Keratinocyte (primary cell): ENCODE measurements at regions not wholly inside any gene's neighbourhood (a gene's known extent, or its start where the extent isn't known, plus 50 kb on each side); places are given as distances from the start of the nearest gene placed in this dataset.

Experiments
- DNase-seq: peaks from one replicate; pipeline ENCODE4 v3.0.0-alpha.2; 2011; ENCODE audit warnings: low read depth, missing footprints, low spot score
- FAIRE-seq: peaks from 2 replicates; lab custom pipeline; 2011; peaks lifted over from hg19 to GRCh38; lab: Jason Lieb, UNC
- H2AFZ ChIP-seq: 2 replicates; pipeline ENCODE4 v1.6.0; 2012; ENCODE audit warnings: low read length, control low read depth, inconsistent platforms; ENCODE audit not compliant: control insufficient read depth
- H3K27ac ChIP-seq: 2 replicates; pipeline ENCODE4 v1.5.1; 2011; ENCODE audit warnings: low read length; ENCODE audit not compliant: control insufficient read depth, insufficient read depth
- H3K27me3 ChIP-seq: 3 replicates; pipeline ENCODE4 v1.6.0; 2011; ENCODE audit warnings: low read length; ENCODE audit not compliant: control insufficient read depth, insufficient read depth; ENCODE audit errors: extremely low read depth
- H3K36me3 ChIP-seq, 2 experiments: 2 replicates in 1 of 2; 3 replicates in 1 of 2; pipeline ENCODE4 v1.5.1; 2011; ENCODE audit warnings: low read length in 2 of 2, mild to moderate bottlenecking in 1 of 2; ENCODE audit not compliant: control insufficient read depth in 2 of 2, insufficient read depth in 2 of 2; ENCODE audit errors: extremely low read depth in 1 of 2
- H3K4me1 ChIP-seq: 3 replicates; pipeline ENCODE4 v1.5.1; 2011; ENCODE audit warnings: low read length; ENCODE audit not compliant: control insufficient read depth, insufficient read depth; ENCODE audit errors: extremely low read depth
- H3K4me2 ChIP-seq: 3 replicates; pipeline ENCODE4 v1.6.0; 2011; ENCODE audit warnings: low read depth, low read length; ENCODE audit not compliant: control insufficient read depth, insufficient read depth; ENCODE audit errors: extremely low read depth
- H3K4me3 ChIP-seq, 3 experiments: fragments of 200-600 bp in 1 of 3; sonication (generic) in 1 of 3; 2 replicates in 2 of 3; 3 replicates in 1 of 3; pipeline ENCODE4 v1.5.1; 2011 to 2016; ENCODE audit warnings: low read length in 3 of 3, mild to moderate bottlenecking in 3 of 3, control low read depth in 2 of 3, inconsistent platforms in 1 of 3, low read depth in 1 of 3, mixed read lengths in 1 of 3, mixed run types in 1 of 3, moderate library complexity in 1 of 3; ENCODE audit not compliant: control insufficient read depth in 2 of 3, insufficient read depth in 2 of 3; ENCODE audit errors: extremely low read depth in 1 of 3
- H3K79me2 ChIP-seq: 2 replicates; pipeline ENCODE4 v1.6.0; 2012; ENCODE audit warnings: low read length; ENCODE audit not compliant: control insufficient read depth, insufficient read depth
- H3K9ac ChIP-seq: 3 replicates; pipeline ENCODE4 v1.6.0; 2011; ENCODE audit warnings: low read length; ENCODE audit not compliant: control insufficient read depth, insufficient read depth; ENCODE audit errors: extremely low read depth
- H3K9me1 ChIP-seq: 3 replicates; pipeline ENCODE4 v1.6.0; 2011; ENCODE audit warnings: low read length; ENCODE audit not compliant: control insufficient read depth, insufficient read depth; ENCODE audit errors: extremely low read depth
- H3K9me3 ChIP-seq: 2 replicates; pipeline ENCODE4 v1.5.1; 2012; ENCODE audit warnings: low read depth, low read length; ENCODE audit not compliant: control insufficient read depth
- H4K20me1 ChIP-seq: 3 replicates; pipeline ENCODE4 v1.6.0; 2011; ENCODE audit warnings: low read length; ENCODE audit not compliant: control insufficient read depth, insufficient read depth; ENCODE audit errors: extremely low read depth
- CTCF ChIP-seq, 3 experiments: IDR thresholded peaks in 1 of 3; conservative IDR thresholded peaks in 1 of 3; optimal IDR thresholded peaks in 1 of 3; 2 replicates in 2 of 3; 3 replicates in 1 of 3; pipeline versions ENCODE3 to v1.5.1; 2011; ENCODE audit warnings: low read length in 3 of 3, mild to moderate bottlenecking in 3 of 3, moderate library complexity in 2 of 3, control low read depth in 1 of 3, inconsistent platforms in 1 of 3; ENCODE audit not compliant: insufficient read depth in 2 of 3; ENCODE audit errors: extremely low read depth in 1 of 3
- EZH2 ChIP-seq: IDR thresholded peaks from one replicate; pipeline ENCODE4 v1.6.1; 2012; ENCODE audit warnings: inconsistent platforms, mild to moderate bottlenecking, low read length, moderate library complexity
- dilution Hi-C: fragments of 300-500 bp; cut with MboI; formaldehyde crosslinking; loops from one replicate; pipeline ENCODE4 v1.7.0; 2020; ENCODE audit warnings: low sequenced_read_pairs; ENCODE audit not compliant: extremely low pct_ligation_motif_present

GRCh38 chr3:96622878-96623277 lies 191.5 kb upstream of the EPHA6 start:
- Histone ChIP-seq H3K9me1 (no peaks in the 10 kb centered on the region), H3K9ac (no peak overlapping the region), H3K4me2 (no peak overlapping the region), H3K4me1 (no peaks in the 10 kb centered on the region), H3K27me3 (no peaks in the 10 kb centered on the region), H4K20me1 (no peaks in the 10 kb centered on the region), H3K4me3 (no peak overlapping the region), H3K79me2 (no peaks in the 10 kb centered on the region), H3K36me3 (no peaks in the 10 kb centered on the region), H3K9me3 (peaks cover 5% of the 10 kb centered on the region), H2AFZ (no peak overlapping the region), H3K27ac (no peak overlapping the region)
- dilution Hi-C loops: no loop called here
- FAIRE-seq (no peak), DNase-seq (no peak)
- TF ChIP-seq EZH2: no peak
- TF ChIP-seq CTCF (optimal IDR thresholded peaks at IDR 0.05 in 1 of 3, IDR thresholded peaks at IDR 0.05 in 1 of 3, conservative IDR thresholded peaks at IDR 0.05 in 1 of 3; ENCODE audit: extremely low read depth in 1 of 3, insufficient read depth in 2 of 3, low read length in 3 of 3): no peak

DNA sequence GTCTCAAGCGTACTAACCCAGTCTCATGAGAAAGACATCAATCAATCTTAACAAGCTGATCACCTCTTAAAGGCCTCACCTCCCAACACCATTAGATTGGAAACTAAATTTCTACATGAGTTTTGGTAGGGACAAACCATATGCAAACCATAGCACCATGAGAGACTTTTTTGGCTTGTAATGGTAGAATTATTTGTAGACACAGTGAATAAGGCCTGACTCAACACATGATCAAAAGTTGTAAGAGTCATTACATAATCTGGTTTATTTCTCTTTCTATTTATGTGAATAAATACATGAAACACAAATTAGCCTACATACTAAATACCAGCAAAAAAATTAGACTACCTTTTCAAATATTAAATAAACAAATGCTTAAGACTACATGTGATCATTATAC lies 183.3 kb upstream of the EPHA6 start:
- dilution Hi-C loops: no loop called here
- FAIRE-seq (no peak), DNase-seq (no peak)
- Histone ChIP-seq H3K4me3 (no peak overlapping the region), H3K36me3 (no peaks in the 10 kb centered on the region), H3K9me1 (no peaks in the 10 kb centered on the region), H3K9me3 (no peaks in the 10 kb centered on the region), H3K9ac (no peak overlapping the region), H3K79me2 (no peaks in the 10 kb centered on the region), H3K27ac (no peak overlapping the region), H3K4me1 (no peaks in the 10 kb centered on the region), H2AFZ (no peak overlapping the region), H4K20me1 (no peaks in the 10 kb centered on the region), H3K4me2 (no peak overlapping the region), H3K27me3 (no peaks in the 10 kb centered on the region)
- TF ChIP-seq EZH2: no peak
- no peak for TF ChIP-seq CTCF (optimal IDR thresholded peaks at IDR 0.05 in 1 of 3, IDR thresholded peaks at IDR 0.05 in 1 of 3, conservative IDR thresholded peaks at IDR 0.05 in 1 of 3; ENCODE audit: extremely low read depth in 1 of 3, insufficient read depth in 2 of 3, low read length in 3 of 3)
